A673 (cell line): ENCODE measurements at regions not wholly inside any gene's neighbourhood (a gene's known extent, or its start where the extent isn't known, plus 50 kb on each side); places are given as distances from the start of the nearest gene placed in this dataset.

Experiments used
- BruUV-seq: library from RNA; stranded (reverse); fragments of 400-500 nt; replicated peaks from 2 replicates; lab custom pipeline; 2021; lab: Mats Ljungman, UMichigan
- CTCF ChIA-PET: fragments of 300-600 bp; sonication (Branson Sonifier 250); formaldehyde crosslinking; loops from one replicate; lab custom pipeline; 2022; ENCODE audit warnings: antibody characterized with exemption; lab: Charles Lee
- POLR2A ChIA-PET: fragments of 300-600 bp; sonication (Branson Sonifier 250); formaldehyde crosslinking; loops from one replicate; lab custom pipeline; 2022; ENCODE audit warnings: antibody characterized with exemption; ENCODE audit not compliant: low non-redundant PET; lab: Charles Lee
- DNase-seq: peaks from one replicate; pipeline ENCODE4 v3.0.0-alpha.2; 2015; ENCODE audit warnings: low spot score
- H3K27ac ChIP-seq: fragments of 200-600 bp; sonication (generic); 2 replicates; pipeline ENCODE4 v1.5.1; 2016; ENCODE audit warnings: mixed run types, low read depth, mild to moderate bottlenecking, mixed read lengths, antibody characterized with exemption, low read length; ENCODE audit not compliant: poor library complexity, severe bottlenecking
- H3K27me3 ChIP-seq: fragments of 200-600 bp; sonication (generic); replicated peaks from 2 replicates; pipeline ENCODE4 v1.6.1; 2017; ENCODE audit warnings: mixed run types, low read depth, mild to moderate bottlenecking, mixed read lengths, antibody characterized with exemption, low read length; ENCODE audit not compliant: insufficient read depth, poor library complexity
- H3K36me3 ChIP-seq: fragments of 200-600 bp; sonication (generic); 2 replicates; pipeline ENCODE4 v1.6.1; 2016; ENCODE audit warnings: mixed run types, mild to moderate bottlenecking, mixed read lengths, antibody characterized with exemption, low read length; ENCODE audit not compliant: insufficient read depth, poor library complexity, severe bottlenecking
- H3K4me1 ChIP-seq: fragments of 200-600 bp; sonication (generic); 2 replicates; pipeline ENCODE4 v1.6.1; 2017; ENCODE audit warnings: mixed run types, mild to moderate bottlenecking, mixed read lengths, antibody characterized with exemption, low read length; ENCODE audit not compliant: insufficient read depth, poor library complexity, severe bottlenecking
- H3K4me3 ChIP-seq: fragments of 200-600 bp; sonication (generic); 2 replicates; pipeline ENCODE4 v1.5.1; 2016; ENCODE audit warnings: low read depth, mixed run types, mild to moderate bottlenecking, mixed read lengths, low read length; ENCODE audit not compliant: poor library complexity, severe bottlenecking
- H3K9me3 ChIP-seq: fragments of 200-600 bp; sonication (generic); 2 replicates; pipeline ENCODE4 v1.6.1; 2016; ENCODE audit warnings: mixed run types, low read depth, mild to moderate bottlenecking, mixed read lengths, antibody characterized with exemption, low read length; ENCODE audit not compliant: poor library complexity, severe bottlenecking
- CTCF ChIP-seq: fragments of 300-800, 200-600 bp; sonication (generic); conservative IDR thresholded peaks from 2 replicates; pipeline ENCODE4 v1.5.1; 2017; ENCODE audit warnings: low read depth, mild to moderate bottlenecking, antibody characterized with exemption, low read length, moderate library complexity, mixed read lengths
- EZH2 ChIP-seq: fragments of 200-600 bp; sonication (generic); IDR thresholded peaks from 2 replicates; pipeline ENCODE4 v1.6.1; 2017; ENCODE audit warnings: borderline replicate concordance, low read depth, mild to moderate bottlenecking, mixed read lengths, antibody characterized with exemption, low read length; ENCODE audit not compliant: poor library complexity, severe bottlenecking
- intact Hi-C: fragments of 100-400 bp; cut with micrococcal nuclease; formaldehyde crosslinking; loops from one replicate; pipeline ENCODE4 v1.10.0; 2022; ENCODE audit not compliant: unreplicated experiment

DNA sequence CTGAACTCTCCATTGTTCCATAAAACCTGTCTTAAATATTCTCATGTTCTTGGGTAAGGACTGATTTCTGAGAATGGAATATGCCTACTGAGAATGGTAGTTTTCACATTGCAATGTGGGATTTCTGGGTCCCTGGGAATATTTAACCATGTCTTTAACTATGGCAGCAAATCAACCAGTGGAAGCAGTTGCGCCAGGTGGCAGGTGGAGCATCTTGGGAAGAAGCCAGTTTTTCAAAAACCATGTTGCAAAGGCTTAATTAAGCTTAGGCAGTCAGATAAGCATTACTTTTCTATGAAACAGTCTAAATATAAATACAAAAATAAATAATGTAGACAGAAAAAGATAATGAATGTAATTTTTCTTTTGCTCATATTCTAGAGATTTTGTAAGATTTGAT lies 448.1 kb downstream of the ADAMTS20 start:
- Histone ChIP-seq H3K36me3 (no peaks in the 10 kb centered on the region), H3K4me3 (no peak overlapping the region), H3K9me3 (no peaks in the 10 kb centered on the region), H3K27me3 (no peaks in the 10 kb centered on the region), H3K27ac (no peak overlapping the region), H3K4me1 (no peaks in the 10 kb centered on the region)
- intact Hi-C loops = no loop called here
- ChIA-PET POLR2A (no interaction called here), CTCF (no interaction called here)
- TF ChIP-seq CTCF = no peak
- no peak for TF ChIP-seq EZH2
- BruUV-seq = no TSS peak
- no peak for DNase-seq

DNA sequence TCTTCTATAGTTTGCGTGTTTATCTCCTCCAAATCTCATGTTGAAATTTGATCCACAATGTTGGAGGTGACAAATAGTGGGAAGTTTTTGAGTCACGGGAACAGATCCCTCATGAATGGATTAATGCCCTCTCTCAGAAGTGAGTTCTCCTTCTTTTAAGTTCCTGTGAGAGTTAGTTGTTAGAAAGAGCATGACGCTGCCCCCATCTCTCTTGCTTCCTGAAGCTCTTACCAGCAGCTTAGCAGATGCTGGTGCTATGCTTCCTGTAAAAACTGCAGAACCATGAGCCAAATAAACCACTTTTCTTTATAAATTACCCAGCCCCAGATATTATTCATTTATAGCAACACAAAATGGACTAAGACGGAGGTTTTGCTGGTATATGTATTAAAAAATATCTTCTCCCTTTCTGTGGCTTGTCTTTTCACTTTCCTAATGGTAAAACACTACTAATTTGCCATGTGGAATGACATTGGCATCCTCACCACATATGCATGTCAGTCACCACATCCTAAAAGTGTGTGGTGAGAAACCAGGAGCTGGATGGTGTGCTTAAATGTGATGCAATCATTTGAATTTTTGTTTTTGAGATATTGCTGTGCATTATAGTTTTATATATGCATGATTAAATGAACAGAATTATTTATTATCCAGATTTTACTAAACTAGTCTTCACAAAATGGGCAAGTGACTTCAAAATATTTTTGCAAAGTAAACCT lies 449.3 kb downstream of the ADAMTS20 start:
- H3K27ac ChIP-seq = no peak overlapping the region
- ChIA-PET POLR2A (no interaction called here), CTCF (no interaction called here)
- TF ChIP-seq CTCF (no peak), EZH2 (no peak)
- no peaks in the 10 kb centered on the region for H3K27me3 ChIP-seq
- no peak overlapping the region for H3K4me3 ChIP-seq
- intact Hi-C loops = no loop called here
- no peaks in the 10 kb centered on the region for H3K36me3 ChIP-seq
- H3K4me1 ChIP-seq = no peaks in the 10 kb centered on the region
- BruUV-seq = no TSS peak
- H3K9me3 ChIP-seq = no peaks in the 10 kb centered on the region
- no peak for DNase-seq

- TF ChIP-seq EZH2 = no peak
- no peak for TF ChIP-seq CTCF
- no peak overlapping the region for H3K27ac ChIP-seq
- BruUV-seq = no TSS peak
- DNase-seq = no peak
- H3K4me3 ChIP-seq = no peak overlapping the region
- POLR2A ChIA-PET = no interaction called here
- intact Hi-C loops = no loop called here
- H3K9me3 ChIP-seq = no peaks in the 10 kb centered on the region
- CTCF ChIA-PET = no interaction called here
- no peaks in the 10 kb centered on the region for H3K4me1 ChIP-seq
- H3K27me3 ChIP-seq = no peaks in the 10 kb centered on the region
- no peaks in the 10 kb centered on the region for H3K36me3 ChIP-seq
Observed at GRCh38 chr12:43100231-43100630, 451.8 kb downstream of the ADAMTS20 start.
